ENCODE measurements at regions not wholly inside any gene's neighbourhood (a gene's known extent, or its start where the extent isn't known, plus 50 kb on each side); places are given as distances from the start of the nearest gene placed in this dataset.

DNA sequence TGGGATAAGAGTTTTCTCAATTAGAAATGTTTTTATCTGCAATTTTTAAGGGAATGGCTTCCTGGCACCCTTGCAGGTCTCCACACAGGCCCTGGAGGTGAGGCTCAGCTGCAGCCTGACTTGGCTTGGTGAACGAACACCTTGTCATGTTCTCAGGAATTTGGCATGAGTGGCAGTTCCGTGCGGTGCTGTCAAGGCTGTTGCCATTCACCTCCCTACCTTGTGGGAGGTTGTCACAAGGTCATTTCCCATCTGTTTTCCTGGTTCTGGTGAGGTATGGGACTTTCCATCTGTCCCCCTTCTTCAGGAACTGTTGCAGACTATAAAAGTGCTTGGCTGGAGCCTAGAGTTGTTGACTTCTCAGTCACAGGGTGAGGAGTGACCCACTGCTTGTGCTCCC lies 82.9 kb downstream of the ELOVL4 start:
- no peak for DNase-seq (ENCODE audit: low read depth)

DNA sequence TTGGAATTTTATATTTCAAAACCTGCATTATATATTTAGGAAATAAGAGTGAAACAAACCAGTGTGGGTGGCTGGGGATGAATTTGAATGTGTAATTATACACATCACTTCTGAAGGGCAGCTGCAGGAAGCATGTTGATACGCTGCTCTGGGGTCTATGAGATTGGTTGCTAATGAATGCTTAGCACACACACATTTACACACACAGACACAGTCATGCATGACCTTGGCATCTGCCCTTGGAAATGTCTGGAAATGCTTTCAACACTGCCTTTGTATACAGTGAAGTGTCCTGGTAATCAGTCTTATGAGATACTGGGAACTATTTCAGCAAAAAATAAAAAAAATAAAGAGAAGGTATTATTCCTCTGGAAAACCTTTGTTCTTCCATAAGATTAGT lies 83.4 kb downstream of the ELOVL4 start:
- no peak for DNase-seq (ENCODE audit: low read depth)

DNA sequence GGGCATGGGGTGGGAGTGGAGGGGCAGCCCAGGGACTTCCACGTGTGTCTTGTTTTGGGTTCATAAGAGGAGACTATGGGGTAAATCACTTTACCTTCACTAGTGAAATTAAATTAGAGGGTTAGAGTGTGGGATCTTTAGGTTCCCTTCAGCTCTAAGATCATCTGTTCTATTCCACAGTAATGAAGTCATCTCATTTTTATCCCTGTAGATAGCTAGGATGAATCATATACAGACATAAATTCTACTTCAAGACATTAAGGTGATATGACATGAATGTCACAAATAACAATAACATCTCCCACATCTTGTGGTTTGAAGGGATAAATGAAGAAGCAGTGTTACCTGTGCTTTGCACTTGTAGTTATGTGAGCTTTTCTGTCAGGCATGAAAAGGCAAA lies 83.8 kb downstream of the ELOVL4 start:
- DNase-seq (ENCODE audit: low read depth), result no peak

DNA sequence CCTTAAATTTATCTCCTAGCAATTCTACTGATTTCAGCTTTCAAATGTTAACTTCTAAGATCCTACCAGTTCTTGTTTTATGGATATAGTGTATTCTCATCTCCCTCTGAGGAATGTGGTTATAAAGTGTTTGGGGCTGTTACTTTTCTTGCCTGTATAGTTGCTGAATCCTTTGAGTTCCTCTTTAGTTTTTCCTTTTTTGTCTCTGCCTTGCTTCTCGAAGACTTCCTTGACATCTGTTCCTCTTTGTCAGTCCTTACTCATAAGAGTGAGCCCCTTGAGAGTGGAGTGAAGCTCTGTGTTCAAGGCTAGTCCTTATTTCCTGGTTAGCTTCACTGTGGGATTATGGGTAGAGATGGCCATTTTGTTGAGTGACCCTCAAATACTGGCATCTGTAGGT lies 84.6 kb downstream of the ELOVL4 start:
- DNase-seq (ENCODE audit: low read depth), result no peak

GRCh38 chr6:79862126-79862525 lies 85.2 kb downstream of the ELOVL4 start:
- DNase-seq (ENCODE audit: low read depth), result no peak

GRCh38 chr6:79861023-79861422 lies 86.3 kb downstream of the ELOVL4 start:
- DNase-seq (ENCODE audit: low read depth), result no peak

DNA sequence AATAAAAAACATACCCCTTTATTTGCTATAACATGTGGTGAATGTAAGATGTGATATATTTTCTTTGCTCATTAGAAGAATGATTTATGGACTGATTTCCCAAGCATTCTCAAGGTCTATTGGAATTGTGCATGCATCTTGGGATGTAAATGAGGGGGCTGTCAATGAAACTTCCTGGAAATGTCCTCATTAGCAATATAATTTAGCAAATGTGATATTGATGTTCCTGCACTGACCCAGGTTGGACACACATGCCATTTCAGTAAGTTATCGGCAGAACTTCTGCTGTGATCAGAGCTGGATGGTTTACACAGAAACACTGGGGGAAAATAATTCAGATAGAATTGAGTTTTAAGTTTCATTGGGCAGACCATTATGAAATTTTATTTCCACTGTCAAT lies 99.9 kb downstream of the ELOVL4 start:
- no peak for DNase-seq (ENCODE audit: low read depth)

DNA sequence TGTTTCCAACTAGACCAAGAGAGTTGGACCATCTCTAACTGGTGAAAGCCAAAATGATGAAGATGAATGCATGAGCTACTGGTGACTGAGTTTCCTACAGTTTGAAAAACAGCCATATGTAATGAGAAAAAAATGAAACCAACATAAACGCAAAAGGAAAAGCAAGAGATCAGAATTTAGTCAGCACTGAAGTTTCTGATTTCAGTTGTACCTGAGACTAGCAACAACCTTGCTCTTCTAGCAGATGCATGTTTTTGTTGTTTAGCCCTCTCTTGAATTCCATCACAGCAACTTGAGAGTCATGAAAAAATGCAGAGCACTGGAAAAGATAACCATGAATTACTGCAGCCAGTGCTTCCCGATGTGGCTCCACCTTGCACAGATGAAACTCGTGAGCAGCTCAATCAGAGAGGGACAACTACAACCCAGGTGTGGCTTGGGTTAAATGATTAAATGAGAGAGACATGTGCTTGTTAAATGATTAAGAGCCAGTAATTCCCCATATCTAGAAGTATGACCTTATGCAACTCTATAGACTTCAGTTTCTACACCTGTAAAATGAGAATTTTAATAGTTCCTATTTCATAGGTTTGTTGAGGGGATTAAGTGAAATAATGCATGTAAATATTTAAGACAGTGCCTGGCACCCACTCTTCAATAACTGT lies 104.8 kb downstream of the ELOVL4 start:
- DNase-seq (ENCODE audit: low read depth), result no peak

- DNase-seq (ENCODE audit: low read depth), result no peak
These were observed 105.6 kb downstream of the ELOVL4 start for GRCh38 chr6:79841577-79842375.

DNA sequence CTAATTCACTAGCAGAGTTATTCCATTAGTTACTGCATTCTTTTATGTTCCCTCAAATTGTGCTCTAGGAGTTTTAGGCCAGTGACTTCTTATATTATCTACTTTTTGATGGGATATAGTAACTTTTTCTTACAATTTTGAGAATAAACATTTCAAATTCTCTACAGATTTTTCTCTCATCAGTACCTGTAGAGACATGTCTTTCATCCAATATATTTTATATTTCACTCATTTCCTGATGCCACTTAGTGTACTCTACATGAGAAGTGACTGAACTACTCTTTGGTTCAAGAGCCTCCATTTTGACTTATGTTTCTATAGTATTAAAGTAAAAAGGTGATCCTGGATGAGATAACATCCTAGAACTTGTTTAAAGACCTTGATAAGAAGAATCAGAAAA lies 108.5 kb downstream of the ELOVL4 start:
- no peak for DNase-seq (ENCODE audit: low read depth)

DNA sequence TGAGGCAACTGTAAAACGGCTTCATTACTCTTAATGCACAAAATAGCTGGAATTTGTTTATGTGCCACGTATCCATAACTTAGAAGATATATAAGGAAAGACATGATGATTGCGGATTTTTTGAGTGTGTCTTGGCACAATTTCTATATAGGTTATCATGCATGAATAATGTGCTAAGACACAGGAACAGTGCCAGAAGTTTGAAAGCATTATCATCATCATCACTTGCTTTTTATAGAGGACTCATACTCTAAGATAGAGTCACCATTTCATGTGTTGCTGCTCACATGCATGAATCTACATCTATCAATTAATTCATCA lies 113.4 kb downstream of the ELOVL4 start:
- no peak for DNase-seq (ENCODE audit: low read depth)

DNA sequence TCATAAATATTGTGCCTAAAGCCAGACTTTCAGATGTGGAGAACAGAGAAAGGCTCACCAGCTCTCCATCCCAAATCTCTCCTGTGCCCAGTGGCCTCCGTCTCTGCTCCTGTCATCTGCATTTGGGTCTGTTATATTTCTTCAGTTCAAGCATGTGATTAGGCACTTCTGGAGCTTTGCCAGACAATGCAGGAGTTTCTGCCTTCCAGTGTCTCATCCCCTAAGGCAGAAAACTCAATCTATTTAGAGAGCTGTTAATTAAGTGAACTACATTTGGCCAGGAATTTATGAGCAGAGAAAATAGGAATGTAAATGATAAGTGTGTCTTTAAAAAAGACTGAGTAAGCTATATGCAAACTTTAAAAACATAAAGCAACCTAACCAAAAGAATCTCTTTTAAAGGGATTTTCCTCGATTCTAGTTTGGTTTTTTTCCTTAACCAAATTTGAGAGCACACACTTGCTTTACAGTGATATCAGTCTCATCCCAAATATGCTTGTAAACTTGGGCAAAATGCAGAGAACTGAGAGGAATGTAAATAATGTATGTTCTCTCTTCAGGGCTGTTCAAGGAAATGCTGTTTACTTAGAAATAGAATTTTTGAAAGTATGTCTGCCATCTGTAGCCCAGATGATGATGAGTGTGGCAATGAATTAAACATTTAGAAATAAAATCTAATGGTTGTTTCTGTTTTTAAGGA lies 113.9 kb downstream of the ELOVL4 start:
- DNase-seq (ENCODE audit: low read depth), result no peak

- DNase-seq (ENCODE audit: low read depth), result no peak
These were observed 114.6 kb downstream of the ELOVL4 start for GRCh38 chr6:79832723-79833122.

- no peak for DNase-seq (ENCODE audit: low read depth)
These were observed 123.2 kb downstream of the ELOVL4 start for GRCh38 chr6:79824202-79824601.

- no peak for DNase-seq (ENCODE audit: low read depth)
These were observed 125.5 kb downstream of the ELOVL4 start for GRCh38 chr6:79821859-79822258.

GRCh38 chr6:79818471-79818870 lies 128.9 kb downstream of the ELOVL4 start:
- DNase-seq (ENCODE audit: low read depth), result no peak

- no peak for DNase-seq (ENCODE audit: low read depth)
These were observed 132.4 kb downstream of the ELOVL4 start for GRCh38 chr6:79814940-79815339.

GRCh38 chr6:79813854-79814709 lies 133.3 kb downstream of the ELOVL4 start:
- peak; percentile 21 for DNase-seq (ENCODE audit: low read depth)

DNA sequence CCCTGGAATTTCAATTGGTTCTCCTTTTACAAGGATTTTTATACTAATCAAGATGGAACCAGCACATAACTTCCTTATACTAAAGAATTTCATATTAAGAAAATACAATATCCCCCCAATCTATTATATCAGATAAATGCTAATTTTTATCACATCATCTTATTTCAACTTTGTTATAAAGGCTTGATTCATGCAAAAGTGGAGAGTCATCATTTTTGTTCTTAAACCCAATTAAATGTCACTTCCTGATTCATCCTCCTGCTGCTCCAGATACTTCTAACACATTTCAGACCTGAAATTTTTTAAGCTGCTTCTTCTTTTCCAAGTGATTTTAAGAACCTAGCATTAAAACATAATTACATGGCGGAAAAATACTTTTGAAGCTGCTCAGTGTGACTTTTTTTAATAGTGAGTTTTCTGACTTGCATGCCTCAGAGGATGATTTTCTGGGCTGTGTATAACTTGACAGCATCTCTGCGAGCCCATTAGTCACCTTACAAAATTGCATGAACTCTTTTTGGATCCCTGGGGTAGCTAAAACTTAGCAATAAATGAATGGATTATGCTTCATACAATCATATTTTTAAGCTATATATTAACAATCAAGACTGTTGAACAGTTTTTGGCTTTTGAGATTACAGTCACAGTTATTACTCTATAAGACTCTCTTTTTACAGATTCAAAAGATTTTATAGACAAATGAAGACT lies 134.1 kb downstream of the ELOVL4 start:
- DNase-seq (ENCODE audit: low read depth), result no peak

DNA sequence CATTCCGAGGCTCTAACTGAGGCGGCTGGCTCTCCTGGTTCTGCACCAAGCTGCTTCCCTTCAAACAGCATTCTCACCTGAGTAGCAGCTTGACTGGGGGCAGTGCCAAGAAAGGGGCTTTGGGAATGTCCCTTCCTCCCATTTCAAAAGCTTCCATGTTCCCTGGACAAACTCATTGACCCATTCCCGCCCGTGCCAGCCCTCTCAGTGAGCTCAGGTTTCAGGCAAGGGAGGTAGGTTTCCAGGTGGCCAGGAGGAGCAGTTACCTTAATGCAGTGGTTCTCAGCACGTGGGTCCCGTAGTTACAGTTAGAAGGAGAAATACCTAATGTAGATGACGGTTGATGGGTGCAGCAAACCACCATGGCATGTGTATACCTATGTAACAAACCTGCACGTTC lies 135.2 kb downstream of the ELOVL4 start:
- DNase-seq (ENCODE audit: low read depth), result no peak

- no peak for DNase-seq (ENCODE audit: low read depth)
These were observed 136.5 kb downstream of the ELOVL4 start for GRCh38 chr6:79810871-79811270.

All from stimulated activated CD8-positive, alpha-beta memory T cell treated with anti-CD3 and anti-CD28 coated beads, Interleukin-15, amount 100 ng/mL, for 24 hours (primary cell).